Bone marrow (tissue), 2 donors: ENCODE measurements at regions not wholly inside any gene's neighbourhood (a gene's known extent, or its start where the extent isn't known, plus 50 kb on each side); places are given as distances from the start of the nearest gene placed in this dataset.

Source experiments
- DNase-seq, 2 donors: peaks; one replicate each; lab custom pipeline; 2025; lab: John Stamatoyannopoulos, UW

- no peak for DNase-seq
These were observed 116.2 kb downstream of the FOXD2 start for GRCh38 chr1:47554082-47554481.

- DNase-seq, result no peak
These were observed 117.1 kb downstream of the FOXD2 start for GRCh38 chr1:47554901-47555300.

- no peak for DNase-seq
These were observed 117.5 kb downstream of the FOXD2 start for GRCh38 chr1:47555306-47555705.

- DNase-seq, result no peak
These were observed 118.2 kb downstream of the FOXD2 start for GRCh38 chr1:47555841-47556560.

- no peak for DNase-seq
These were observed 119.2 kb downstream of the FOXD2 start for GRCh38 chr1:47557066-47557465.

- DNase-seq, result no peak
These were observed 121.1 kb downstream of the FOXD2 start for GRCh38 chr1:47558601-47559593.

- DNase-seq, result no peak
These were observed 122.3 kb downstream of the FOXD2 start for GRCh38 chr1:47559944-47560695.

- DNase-seq, result no peak
These were observed 123.7 kb downstream of the FOXD2 start for GRCh38 chr1:47561523-47562007.

GRCh38 chr1:47562147-47562546 is 124.3 kb downstream of the FOXD2 start:
- no peak for DNase-seq

GRCh38 chr1:47562799-47563198 is 125.0 kb downstream of the FOXD2 start:
- DNase-seq, result no peak

- no peak for DNase-seq
These were observed 125.4 kb downstream of the FOXD2 start for GRCh38 chr1:47563201-47563600.

GRCh38 chr1:47564570-47564969 is 126.7 kb downstream of the FOXD2 start:
- no peak for DNase-seq

GRCh38 chr1:47565092-47565491 is 127.2 kb downstream of the FOXD2 start:
- DNase-seq, result no peak

GRCh38 chr1:47565676-47566075 is 127.8 kb downstream of the FOXD2 start:
- DNase-seq, result no peak

- no peak for DNase-seq
These were observed 130.9 kb downstream of the FOXD2 start for GRCh38 chr1:47568763-47569162.

GRCh38 chr1:47569261-47569660 is 131.4 kb downstream of the FOXD2 start:
- no peak for DNase-seq

- no peak for DNase-seq
These were observed 132.0 kb downstream of the FOXD2 start for GRCh38 chr1:47569681-47570470.

- DNase-seq, result no peak
These were observed 133.3 kb downstream of the FOXD2 start for GRCh38 chr1:47571161-47571560.

- no peak for DNase-seq
These were observed 134.1 kb downstream of the FOXD2 start for GRCh38 chr1:47571952-47572351.

- DNase-seq, result no peak
These were observed 135.0 kb downstream of the FOXD2 start for GRCh38 chr1:47572731-47573430.
